ENCODE measurements at regions not wholly inside any gene's neighbourhood (a gene's known extent, or its start where the extent isn't known, plus 50 kb on each side); places are given as distances from the start of the nearest gene placed in this dataset.

GRCh38 chr16:64380751-64381150 is 741.1 kb downstream of the CDH11 start:
- TF ChIP-seq CTCF (IDR thresholded peaks at IDR 0.05; ENCODE audit: poor library complexity, severe bottlenecking) (no peak), RAD21 (conservative IDR thresholded peaks at IDR 0.05) (no peak), EZH2 (IDR thresholded peaks at IDR 0.05; ENCODE audit: borderline replicate concordance, insufficient read depth, low read length, poor library complexity, severe bottlenecking) (no peak), EP300 (conservative IDR thresholded peaks at IDR 0.05; ENCODE audit: poor library complexity, severe bottlenecking) (no peak), POLR2AphosphoS5 (IDR thresholded peaks at IDR 0.05) (no peak), TAF1 (IDR thresholded peaks at IDR 0.05; ENCODE audit: low read depth) (no peak), SMC3 (conservative IDR thresholded peaks at IDR 0.05; ENCODE audit: poor library complexity) (no peak), REST (IDR thresholded peaks at IDR 0.05; ENCODE audit: borderline replicate concordance) (no peak), MXI1 (conservative IDR thresholded peaks at IDR 0.05; ENCODE audit: poor library complexity, severe bottlenecking) (no peak)
